ENCODE measurements at regions not wholly inside any gene's neighbourhood (a gene's known extent, or its start where the extent isn't known, plus 50 kb on each side); places are given as distances from the start of the nearest gene placed in this dataset.

- TF ChIP-seq EZH2phosphoT487 (IDR thresholded peaks at IDR 0.05; ENCODE audit: borderline replicate concordance, low read length): no peak
- TF ChIP-seq, protein P1, sequence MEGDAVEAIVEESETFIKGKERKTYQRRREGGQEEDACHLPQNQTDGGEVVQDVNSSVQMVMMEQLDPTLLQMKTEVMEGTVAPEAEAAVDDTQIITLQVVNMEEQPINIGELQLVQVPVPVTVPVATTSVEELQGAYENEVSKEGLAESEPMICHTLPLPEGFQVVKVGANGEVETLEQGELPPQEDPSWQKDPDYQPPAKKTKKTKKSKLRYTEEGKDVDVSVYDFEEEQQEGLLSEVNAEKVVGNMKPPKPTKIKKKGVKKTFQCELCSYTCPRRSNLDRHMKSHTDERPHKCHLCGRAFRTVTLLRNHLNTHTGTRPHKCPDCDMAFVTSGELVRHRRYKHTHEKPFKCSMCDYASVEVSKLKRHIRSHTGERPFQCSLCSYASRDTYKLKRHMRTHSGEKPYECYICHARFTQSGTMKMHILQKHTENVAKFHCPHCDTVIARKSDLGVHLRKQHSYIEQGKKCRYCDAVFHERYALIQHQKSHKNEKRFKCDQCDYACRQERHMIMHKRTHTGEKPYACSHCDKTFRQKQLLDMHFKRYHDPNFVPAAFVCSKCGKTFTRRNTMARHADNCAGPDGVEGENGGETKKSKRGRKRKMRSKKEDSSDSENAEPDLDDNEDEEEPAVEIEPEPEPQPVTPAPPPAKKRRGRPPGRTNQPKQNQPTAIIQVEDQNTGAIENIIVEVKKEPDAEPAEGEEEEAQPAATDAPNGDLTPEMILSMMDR (conservative IDR thresholded peaks at IDR 0.05; ENCODE audit: low read depth, low read length): no peak
- no peak for TF ChIP-seq EZH2 (IDR thresholded peaks at IDR 0.05; ENCODE audit: low read length, unreplicated experiment)
These were observed 334.2 kb downstream of the MAFB start for GRCh38 chr20:40354880-40355279.
